Endothelial cell of umbilical vein (primary cell): ENCODE measurements at regions not wholly inside any gene's neighbourhood (a gene's known extent, or its start where the extent isn't known, plus 50 kb on each side); places are given as distances from the start of the nearest gene placed in this dataset.

Experiments
- BruUV-seq: library from RNA; stranded (reverse); fragments of 400-500 nt; replicated peaks from 2 replicates; lab custom pipeline; 2021; lab: Mats Ljungman, UMichigan
- CTCF ChIA-PET: fragments of 300-600, 350-600 bp; sonication (Branson Sonifier 250); formaldehyde crosslinking; loops from one replicate; lab custom pipeline; 2021; ENCODE audit warnings: antibody characterized with exemption, inconsistent platforms; lab: Charles Lee
- POLR2A ChIA-PET: fragments of 300-600, 350-600 bp; sonication (Branson Sonifier 250); formaldehyde crosslinking; loops from one replicate; lab custom pipeline; 2021; ENCODE audit warnings: antibody characterized with exemption, inconsistent platforms; lab: Charles Lee
- DNase-seq: peaks from one replicate; pipeline ENCODE4 v3.0.0-alpha.2; 2011; ENCODE audit warnings: low read depth, low spot score
- FAIRE-seq: peaks from 2 replicates; lab custom pipeline; 2011; peaks lifted over from hg19 to GRCh38; lab: Jason Lieb, UNC
- H2AFZ ChIP-seq: 2 replicates; pipeline ENCODE4 v1.6.0; 2012; ENCODE audit warnings: low read depth, low read length, control low read depth, inconsistent platforms
- H3K27ac ChIP-seq: 2 replicates; pipeline ENCODE4 v1.5.1; 2011; ENCODE audit warnings: low read depth, mild to moderate bottlenecking, control low read depth, low read length, moderate library complexity; ENCODE audit not compliant: insufficient read depth
- H3K27me3 ChIP-seq, 2 experiments: 2 replicates each; pipeline versions ENCODE4 v1.6.0 to v1.6.1; 2011; ENCODE audit warnings: low read length in 2 of 2, mixed read lengths in 1 of 2; ENCODE audit not compliant: control insufficient read depth in 2 of 2, insufficient read depth in 2 of 2
- H3K36me3 ChIP-seq, 2 experiments: 2 replicates in 1 of 2; 3 replicates in 1 of 2; pipeline ENCODE4 v1.5.1; 2011; ENCODE audit warnings: low read length in 2 of 2, mild to moderate bottlenecking in 1 of 2, moderate library complexity in 1 of 2; ENCODE audit not compliant: control insufficient read depth in 2 of 2, insufficient read depth in 2 of 2; ENCODE audit errors: extremely low read depth in 1 of 2
- H3K4me1 ChIP-seq: 3 replicates; pipeline ENCODE4 v1.5.1; 2011; ENCODE audit warnings: mild to moderate bottlenecking, low read length; ENCODE audit not compliant: control insufficient read depth, insufficient read depth; ENCODE audit errors: extremely low read depth
- H3K4me2 ChIP-seq: 2 replicates; pipeline ENCODE4 v1.6.1; 2011; ENCODE audit warnings: low read length, control low read depth, mixed read lengths; ENCODE audit not compliant: insufficient read depth
- H3K4me3 ChIP-seq, 3 experiments: fragments of 200-600 bp in 1 of 3; sonication (generic), shearing (Covaris generic) in 1 of 3; replicated peaks in 1 of 3; 2 replicates each; pipeline ENCODE4 v1.5.1; 2011 to 2016; ENCODE audit warnings: control low read depth in 3 of 3, low read length in 3 of 3, mild to moderate bottlenecking in 2 of 3, inconsistent platforms in 1 of 3, low read depth in 1 of 3, moderate library complexity in 1 of 3; ENCODE audit not compliant: insufficient read depth in 1 of 3
- H3K79me2 ChIP-seq: 2 replicates; pipeline ENCODE4 v1.6.0; 2012; ENCODE audit warnings: low read length, inconsistent platforms; ENCODE audit not compliant: control insufficient read depth, insufficient read depth
- H3K9ac ChIP-seq: replicated peaks from 2 replicates; pipeline ENCODE3; 2011; ENCODE audit warnings: low read length, control low read depth; ENCODE audit not compliant: insufficient read depth; ENCODE audit errors: extremely low read depth
- H3K9me1 ChIP-seq: replicated peaks from 3 replicates; pipeline ENCODE4 v1.6.0; 2011; ENCODE audit warnings: mild to moderate bottlenecking, low read length; ENCODE audit not compliant: control insufficient read depth, insufficient read depth; ENCODE audit errors: extremely low read depth
- H3K9me3 ChIP-seq: replicated peaks from 2 replicates; pipeline ENCODE4 v1.5.1; 2012; ENCODE audit warnings: low read length, inconsistent platforms; ENCODE audit not compliant: control insufficient read depth, insufficient read depth
- H4K20me1 ChIP-seq: replicated peaks from 2 replicates; pipeline ENCODE3; 2011; ENCODE audit warnings: mild to moderate bottlenecking, low read length; ENCODE audit not compliant: control insufficient read depth, insufficient read depth; ENCODE audit errors: extremely low read depth
- CTCF ChIP-seq, 2 donors: IDR thresholded peaks; 1 replicate in 1 of 2; 2 replicates in 1 of 2; pipeline ENCODE4 v1.5.1; 2011; ENCODE audit warnings: low read length in 2 of 2, mild to moderate bottlenecking in 2 of 2, moderate library complexity in 2 of 2, control low read depth in 1 of 2, inconsistent platforms in 1 of 2, low read depth in 1 of 2; ENCODE audit not compliant: insufficient read depth in 1 of 2; ENCODE audit errors: extremely low read depth in 1 of 2
- EZH2 ChIP-seq: IDR thresholded peaks from 2 replicates; pipeline ENCODE4 v1.6.1; 2012; ENCODE audit warnings: borderline replicate concordance, low read depth, mild to moderate bottlenecking, moderate library complexity, low read length, inconsistent platforms; ENCODE audit not compliant: severe bottlenecking
- FOS ChIP-seq: IDR thresholded peaks from 2 replicates; pipeline ENCODE4 v1.6.1; 2011; ENCODE audit warnings: mild to moderate bottlenecking, low read length, moderate library complexity, borderline replicate concordance; ENCODE audit not compliant: insufficient read depth
- GATA2 ChIP-seq: IDR thresholded peaks from 2 replicates; pipeline ENCODE4 v1.7.0; 2011; ENCODE audit warnings: low read depth, mild to moderate bottlenecking, moderate library complexity, mixed read lengths, low read length; ENCODE audit not compliant: insufficient read length, insufficient read depth
- JUN ChIP-seq: IDR thresholded peaks from 2 replicates; pipeline ENCODE4 v1.6.1; 2011; ENCODE audit warnings: borderline replicate concordance, low read depth; ENCODE audit not compliant: insufficient read length, insufficient read depth
- MAX ChIP-seq: IDR thresholded peaks from 2 replicates; pipeline ENCODE4 v1.6.1; 2011; ENCODE audit not compliant: insufficient read depth, insufficient read length
- MYC ChIP-seq: IDR thresholded peaks from one replicate; pipeline ENCODE4 v1.6.1; 2011; ENCODE audit warnings: mild to moderate bottlenecking, low read depth, low read length
- POLR2A ChIP-seq: IDR thresholded peaks from 2 replicates; pipeline ENCODE4 v1.6.1; 2012; ENCODE audit warnings: low read depth, mild to moderate bottlenecking, control low read depth, low read length
- POLR2AphosphoS5 ChIP-seq: IDR thresholded peaks from 2 replicates; pipeline ENCODE4 v1.6.1; 2012; ENCODE audit warnings: low read depth, mild to moderate bottlenecking, control low read depth, low read length, moderate library complexity; ENCODE audit not compliant: insufficient read depth
- dilution Hi-C: fragments of 300-500 bp; cut with MboI; formaldehyde crosslinking; loops from one replicate; pipeline ENCODE4 v1.15.0; 2019; ENCODE audit warnings: low sequenced_read_pairs; ENCODE audit not compliant: extremely low pct_ligation_motif_present
- intact Hi-C: fragments of 100-400 bp; cut with micrococcal nuclease; formaldehyde crosslinking; loops from one replicate; pipeline ENCODE4 v1.10.0; 2022

- ChIA-PET POLR2A (no interaction called here), CTCF (no interaction called here)
- H3K27me3 ChIP-seq: no peaks in the 10 kb centered on the region
- dilution Hi-C loops: no loop called here
- intact Hi-C loops: no loop called here
- no peaks in the 10 kb centered on the region for H4K20me1 ChIP-seq
- DNase-seq: no peak
- H3K9me1 ChIP-seq: no peaks in the 10 kb centered on the region
- peaks cover 2% of the 10 kb centered on the region for H3K9me3 ChIP-seq
- H3K9ac ChIP-seq: no peak overlapping the region
- H3K4me2 ChIP-seq: no peak overlapping the region
- no peaks in the 10 kb centered on the region for H3K4me1 ChIP-seq
- no peak overlapping the region for H3K27ac ChIP-seq
- no peak overlapping the region for H3K4me3 ChIP-seq
- H2AFZ ChIP-seq: no peak overlapping the region
- no peaks in the 10 kb centered on the region for H3K79me2 ChIP-seq
- no peaks in the 10 kb centered on the region for H3K36me3 ChIP-seq
- no peak for TF ChIP-seq GATA2
- no peak for TF ChIP-seq MYC
- no peak for TF ChIP-seq POLR2AphosphoS5
- TF ChIP-seq FOS: no peak
- TF ChIP-seq JUN: no peak
- no peak for TF ChIP-seq EZH2
- TF ChIP-seq POLR2A: no peak
- no peak for TF ChIP-seq CTCF (IDR thresholded peaks at IDR 0.05; ENCODE audit: extremely low read depth in 1 of 2, insufficient read depth in 1 of 2, low read depth in 1 of 2, low read length in 2 of 2)
- TF ChIP-seq MAX: no peak
- BruUV-seq: no TSS peak
- no peak for FAIRE-seq
These were observed 165.2 kb downstream of the TEX29 start for GRCh38 chr13:111485491-111486250.
